H9 (cell line): ENCODE measurements at regions not wholly inside any gene's neighbourhood (a gene's known extent, or its start where the extent isn't known, plus 50 kb on each side); places are given as distances from the start of the nearest gene placed in this dataset.

Experiments
- DNase-seq: peaks from one replicate; pipeline ENCODE4 v3.0.0-alpha.2; 2017
- H2AFZ ChIP-seq: one replicate; pipeline ENCODE4 v1.6.1; 2013; ENCODE audit warnings: mild to moderate bottlenecking, low read length, control low read depth, moderate library complexity
- H2AK5ac ChIP-seq: 2 replicates; pipeline ENCODE4 v1.6.1; 2013; ENCODE audit warnings: low read length, control low read depth, mixed read lengths; ENCODE audit not compliant: insufficient read length
- H2BK120ac ChIP-seq: one replicate; pipeline ENCODE4 v1.6.1; 2013; ENCODE audit warnings: low read depth, mild to moderate bottlenecking, low read length, control low read depth, inconsistent platforms; ENCODE audit not compliant: poor library complexity, severe bottlenecking
- H2BK12ac ChIP-seq: 2 replicates; pipeline ENCODE4 v1.6.1; 2013; ENCODE audit warnings: low read length, control low read depth, mixed read lengths, low read depth; ENCODE audit not compliant: insufficient read length
- H2BK15ac ChIP-seq: 2 replicates; pipeline ENCODE4 v1.6.1; 2013; ENCODE audit warnings: low read depth, low read length, control low read depth
- H2BK20ac ChIP-seq: one replicate; pipeline ENCODE4 v1.6.1; 2013; ENCODE audit warnings: low read depth, mild to moderate bottlenecking, low read length, control low read depth, inconsistent platforms; ENCODE audit not compliant: poor library complexity, severe bottlenecking
- H2BK5ac ChIP-seq: 2 replicates; pipeline ENCODE4 v1.6.1; 2013; ENCODE audit warnings: low read length, control low read depth, mixed read lengths; ENCODE audit not compliant: insufficient read length
- H3K14ac ChIP-seq: 2 replicates; pipeline ENCODE4 v1.6.1; 2013; ENCODE audit warnings: low read length, control low read depth; ENCODE audit not compliant: insufficient read depth
- H3K18ac ChIP-seq: 2 replicates; pipeline ENCODE4 v1.6.1; 2013; ENCODE audit warnings: low read depth, mild to moderate bottlenecking, mixed read lengths, low read length, control low read depth; ENCODE audit not compliant: insufficient read length
- H3K23ac ChIP-seq: 2 replicates; pipeline ENCODE4 v1.6.1; 2013; ENCODE audit warnings: low read length, control low read depth, mixed read lengths, low read depth; ENCODE audit not compliant: insufficient read length
- H3K23me2 ChIP-seq: 2 replicates; pipeline ENCODE4 v1.6.1; 2013; ENCODE audit warnings: low read depth, mild to moderate bottlenecking, mixed read lengths, low read length, control low read depth; ENCODE audit not compliant: insufficient read length, poor library complexity, severe bottlenecking
- H3K27ac ChIP-seq: 2 replicates; pipeline ENCODE4 v1.5.1; 2013; ENCODE audit warnings: low read length, control low read depth, mixed read lengths, low read depth; ENCODE audit not compliant: insufficient read length
- H3K27me3 ChIP-seq: 2 replicates; pipeline ENCODE4 v1.6.1; 2013; ENCODE audit warnings: low read length, control low read depth, inconsistent platforms; ENCODE audit not compliant: insufficient read depth
- H3K4ac ChIP-seq: 2 replicates; pipeline ENCODE4 v1.6.1; 2013; ENCODE audit warnings: low read depth, mild to moderate bottlenecking, control low read depth, inconsistent platforms, low read length, moderate library complexity
- H3K4me1 ChIP-seq: 2 replicates; pipeline ENCODE4 v1.6.1; 2013; ENCODE audit warnings: low read length, control low read depth, inconsistent platforms; ENCODE audit not compliant: insufficient read depth
- H3K4me2 ChIP-seq: 2 replicates; pipeline ENCODE4 v1.6.1; 2013; ENCODE audit warnings: low read length, control low read depth, mixed read lengths; ENCODE audit not compliant: insufficient read length, insufficient read depth
- H3K56ac ChIP-seq: 2 replicates; pipeline ENCODE4 v1.6.1; 2013; ENCODE audit warnings: low read depth, mild to moderate bottlenecking, mixed read lengths, low read length, control low read depth; ENCODE audit not compliant: insufficient read length
- H3K79me1 ChIP-seq: 2 replicates; pipeline ENCODE4 v1.6.1; 2013; ENCODE audit warnings: low read depth, mild to moderate bottlenecking, moderate library complexity, low read length, control low read depth, inconsistent platforms; ENCODE audit not compliant: insufficient read depth, poor library complexity, severe bottlenecking
- H3K79me2 ChIP-seq: 2 replicates; pipeline ENCODE4 v1.6.1; 2013; ENCODE audit warnings: low read length, control low read depth, inconsistent platforms; ENCODE audit not compliant: insufficient read depth
- H3K9ac ChIP-seq: 2 replicates; pipeline ENCODE4 v1.6.1; 2013; ENCODE audit warnings: low read length, control low read depth, mixed read lengths; ENCODE audit not compliant: insufficient read length; ENCODE audit errors: extremely low read depth
- H3K9me3 ChIP-seq: one replicate; pipeline ENCODE4 v1.6.1; 2013; ENCODE audit warnings: low read depth, low read length, inconsistent platforms; ENCODE audit not compliant: control insufficient read depth
- H3T11ph ChIP-seq: one replicate; pipeline ENCODE4 v1.6.1; 2013; ENCODE audit warnings: mild to moderate bottlenecking, low read length, control low read depth, inconsistent platforms
- H4K20me1 ChIP-seq: one replicate; pipeline ENCODE4 v1.6.1; 2013; ENCODE audit not compliant: control insufficient read depth, insufficient read length, insufficient read depth
- H4K5ac ChIP-seq: 2 replicates; pipeline ENCODE4 v1.6.1; 2013; ENCODE audit warnings: low read depth, mild to moderate bottlenecking, mixed read lengths, low read length, control low read depth; ENCODE audit not compliant: insufficient read length
- H4K8ac ChIP-seq: replicated peaks from 2 replicates; pipeline ENCODE4 v1.6.1; 2013; ENCODE audit warnings: low read length, control low read depth, mixed read lengths, low read depth; ENCODE audit not compliant: insufficient read length
- H4K91ac ChIP-seq: 2 replicates; pipeline ENCODE4 v1.6.1; 2013; ENCODE audit warnings: low read depth, mild to moderate bottlenecking, moderate library complexity, mixed read lengths, low read length, control low read depth; ENCODE audit not compliant: insufficient read length
- H3K27ac Mint-ChIP-seq, 3 experiments: 2 replicates in 2 of 3; 3 replicates in 1 of 3; pipeline ENCODE4 v1.8.0; 2020 to 2021; ENCODE audit warnings: mixed read lengths in 3 of 3, mild to moderate bottlenecking in 1 of 3, moderate library complexity in 1 of 3
- H3K27me3 Mint-ChIP-seq: 2 replicates; pipeline ENCODE4 v1.8.0; 2021; ENCODE audit warnings: low read depth, mild to moderate bottlenecking, moderate library complexity, mixed read lengths
- H3K36me3 Mint-ChIP-seq, 3 experiments: 2 replicates in 2 of 3; 3 replicates in 1 of 3; pipeline ENCODE4 v1.8.0; 2020 to 2021; ENCODE audit warnings: low read depth in 3 of 3, mixed read lengths in 3 of 3; ENCODE audit not compliant: insufficient read depth in 1 of 3
- H3K4me1 Mint-ChIP-seq, 2 experiments: 2 replicates each; pipeline ENCODE4 v1.8.0; 2020; ENCODE audit warnings: mixed read lengths in 2 of 2
- H3K4me3 Mint-ChIP-seq, 2 experiments: 2 replicates in 1 of 2; 3 replicates in 1 of 2; pipeline ENCODE4 v1.8.0; 2020 to 2021; ENCODE audit warnings: mild to moderate bottlenecking in 2 of 2, mixed read lengths in 2 of 2, moderate library complexity in 1 of 2
- H3K9me3 Mint-ChIP-seq, 2 experiments: 2 replicates in 1 of 2; 3 replicates in 1 of 2; pipeline ENCODE4 v1.8.0; 2020; ENCODE audit warnings: mild to moderate bottlenecking in 2 of 2, mixed read lengths in 2 of 2, moderate library complexity in 1 of 2
- WGBS: extraction: QIAGEN DNeasy Blood & Tissue Kit; methylation state at CpG from one replicate; pipeline ENCODE4 v1.1.7; 2013; ENCODE audit warnings: missing lambda C conversion rate, low lambda C conversion rate, mixed read lengths; ENCODE audit not compliant: insufficient read length; ENCODE audit errors: extremely low coverage; 5-methylcytosine and 5-hydroxymethylcytosine counted together
- TF ChIP-seq, protein P1 (sequence below): fragments of 200-600 bp; sonication (generic); conservative IDR thresholded peaks from 3 replicates; pipeline ENCODE4 v1.8.0; 2021; ENCODE audit warnings: antibody characterized with exemption, mild to moderate bottlenecking

DNA sequence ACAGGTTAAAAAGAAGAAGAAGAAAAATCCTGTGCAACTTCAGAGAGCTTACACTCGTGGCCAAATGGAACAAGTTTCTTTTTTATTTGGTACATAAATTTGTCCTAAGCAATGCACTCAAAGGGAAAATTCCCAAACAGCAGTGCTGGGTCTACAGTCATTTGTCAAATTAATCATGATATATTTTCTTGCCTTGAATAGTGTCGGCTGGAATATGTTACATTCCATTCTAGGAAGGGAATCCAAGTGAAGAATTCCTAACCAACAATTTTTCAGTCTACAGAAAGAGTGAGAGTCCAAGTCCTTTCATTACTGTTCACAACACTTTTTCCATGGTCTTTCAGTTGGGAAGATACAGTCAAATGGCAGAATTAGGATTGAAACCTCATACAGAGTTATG lies 63.9 kb downstream of the HAND2 start:
- Histone ChIP-seq H3K14ac (no peak overlapping the region), H3T11ph (no peak overlapping the region), H3K4ac (no peak overlapping the region), H2BK120ac (no peak overlapping the region), H3K23ac (no peak overlapping the region), H3K4me2 (no peak overlapping the region), H4K91ac (no peak overlapping the region), H2BK15ac (no peak overlapping the region), H2BK20ac (no peak overlapping the region), H3K4me1 (no peaks in the 10 kb centered on the region), H3K27me3 (no peaks in the 10 kb centered on the region), H3K56ac (no peak overlapping the region), H4K20me1 (no peaks in the 10 kb centered on the region), H3K9ac (no peak overlapping the region), H3K18ac (no peak overlapping the region), H4K8ac (no peak overlapping the region), H3K9me3 (no peaks in the 10 kb centered on the region), H2AFZ (no peak overlapping the region), H3K27ac (no peak overlapping the region), H2BK12ac (no peak overlapping the region), H3K79me1 (no peaks in the 10 kb centered on the region), H2BK5ac (no peak overlapping the region), H3K23me2 (no peaks in the 10 kb centered on the region), H3K79me2 (no peaks in the 10 kb centered on the region), H4K5ac (no peak overlapping the region), H2AK5ac (no peak overlapping the region)
- TF ChIP-seq, protein P1, sequence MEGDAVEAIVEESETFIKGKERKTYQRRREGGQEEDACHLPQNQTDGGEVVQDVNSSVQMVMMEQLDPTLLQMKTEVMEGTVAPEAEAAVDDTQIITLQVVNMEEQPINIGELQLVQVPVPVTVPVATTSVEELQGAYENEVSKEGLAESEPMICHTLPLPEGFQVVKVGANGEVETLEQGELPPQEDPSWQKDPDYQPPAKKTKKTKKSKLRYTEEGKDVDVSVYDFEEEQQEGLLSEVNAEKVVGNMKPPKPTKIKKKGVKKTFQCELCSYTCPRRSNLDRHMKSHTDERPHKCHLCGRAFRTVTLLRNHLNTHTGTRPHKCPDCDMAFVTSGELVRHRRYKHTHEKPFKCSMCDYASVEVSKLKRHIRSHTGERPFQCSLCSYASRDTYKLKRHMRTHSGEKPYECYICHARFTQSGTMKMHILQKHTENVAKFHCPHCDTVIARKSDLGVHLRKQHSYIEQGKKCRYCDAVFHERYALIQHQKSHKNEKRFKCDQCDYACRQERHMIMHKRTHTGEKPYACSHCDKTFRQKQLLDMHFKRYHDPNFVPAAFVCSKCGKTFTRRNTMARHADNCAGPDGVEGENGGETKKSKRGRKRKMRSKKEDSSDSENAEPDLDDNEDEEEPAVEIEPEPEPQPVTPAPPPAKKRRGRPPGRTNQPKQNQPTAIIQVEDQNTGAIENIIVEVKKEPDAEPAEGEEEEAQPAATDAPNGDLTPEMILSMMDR: no peak
- no peak for DNase-seq
- Mint-ChIP-seq H3K4me3 (no peak overlapping the region), H3K27ac (no peak overlapping the region), H3K27me3 (no peaks in the 10 kb centered on the region; the same call in 1 of the 2 replicates), H3K9me3 (no peaks in the 10 kb centered on the region), H3K4me1 (peaks cover 5 to 9% of the 10 kb centered on the region in 2 experiments), H3K36me3 (no peaks in the 10 kb centered on the region)
- WGBS: no CpG with 5 or more reads among the region's 2 CpGs
